ENCODE measurements at regions not wholly inside any gene's neighbourhood (a gene's known extent, or its start where the extent isn't known, plus 50 kb on each side); places are given as distances from the start of the nearest gene placed in this dataset.

GRCh38 chr9:80926611-80927010 lies 762.7 kb downstream of the TLE1 start:
- DNase-seq (ENCODE audit: low read depth): no peak

DNA sequence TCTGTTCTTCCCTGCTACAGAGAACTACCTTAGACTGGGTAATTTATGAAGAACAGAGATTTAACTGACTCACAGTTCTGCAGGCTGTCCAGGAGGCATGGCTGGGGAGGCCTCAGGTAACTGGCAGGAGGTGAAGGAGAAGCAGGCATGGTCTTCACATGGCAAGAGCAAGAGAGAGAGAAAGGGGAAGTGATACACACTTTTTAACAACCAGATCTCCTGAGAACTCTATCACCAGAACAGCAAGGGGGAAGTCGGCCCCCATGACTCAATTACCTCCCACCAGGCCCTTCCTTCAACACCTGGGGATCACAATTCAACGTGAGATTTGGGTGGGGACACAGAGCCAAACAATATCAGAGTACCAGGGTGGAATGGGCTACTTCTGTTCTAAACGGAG lies 766.8 kb downstream of the TLE1 start:
- DNase-seq (ENCODE audit: low read depth): no peak

DNA sequence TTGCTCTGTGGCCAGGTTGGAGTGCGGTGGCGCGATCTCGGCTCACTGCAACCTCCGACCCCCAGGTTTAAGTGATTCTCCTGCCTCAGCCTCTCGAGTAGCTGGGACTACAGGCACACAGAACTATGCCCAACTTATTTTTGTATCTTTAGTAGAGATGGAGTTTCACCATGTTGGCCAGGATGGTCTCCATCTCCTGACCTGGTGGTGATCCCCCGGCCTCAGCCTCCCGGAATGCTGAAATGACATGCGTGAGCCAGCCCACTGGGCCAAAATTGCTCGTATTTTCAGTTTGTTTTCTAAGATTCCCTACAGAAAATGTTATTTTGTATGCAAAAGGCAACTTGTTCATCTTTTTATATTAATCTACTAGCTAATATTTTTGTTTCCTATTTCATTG lies 782.6 kb downstream of the TLE1 start:
- no peak for DNase-seq (ENCODE audit: low read depth)

- no peak for DNase-seq (ENCODE audit: low read depth)
Observed at GRCh38 chr9:80899208-80899607, 790.1 kb downstream of the TLE1 start.

- no peak for DNase-seq (ENCODE audit: low read depth)
Observed at GRCh38 chr9:80893190-80893589, 796.2 kb downstream of the TLE1 start.

GRCh38 chr9:80892703-80893102 lies 796.6 kb downstream of the TLE1 start:
- no peak for DNase-seq (ENCODE audit: low read depth)

DNA sequence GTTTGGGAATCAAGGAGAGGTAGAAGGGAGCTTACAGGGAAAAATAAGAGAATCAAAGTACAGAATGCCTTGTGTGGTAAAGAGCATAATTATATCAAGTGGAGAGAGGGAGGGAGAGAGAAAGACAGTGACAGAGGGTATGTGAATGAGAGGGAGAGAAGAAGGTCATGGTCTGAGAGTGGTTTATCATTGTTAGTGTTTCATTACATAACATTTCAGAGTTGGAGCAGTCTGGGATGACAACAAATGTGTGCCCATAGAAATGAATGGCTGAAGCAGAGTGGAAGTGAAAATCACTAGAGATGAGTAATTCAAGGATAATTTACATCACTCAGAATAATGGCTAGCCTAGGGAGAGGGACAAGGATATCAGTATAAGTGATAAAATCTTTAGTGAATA lies 799.2 kb downstream of the TLE1 start:
- no peak for DNase-seq (ENCODE audit: low read depth)

DNA sequence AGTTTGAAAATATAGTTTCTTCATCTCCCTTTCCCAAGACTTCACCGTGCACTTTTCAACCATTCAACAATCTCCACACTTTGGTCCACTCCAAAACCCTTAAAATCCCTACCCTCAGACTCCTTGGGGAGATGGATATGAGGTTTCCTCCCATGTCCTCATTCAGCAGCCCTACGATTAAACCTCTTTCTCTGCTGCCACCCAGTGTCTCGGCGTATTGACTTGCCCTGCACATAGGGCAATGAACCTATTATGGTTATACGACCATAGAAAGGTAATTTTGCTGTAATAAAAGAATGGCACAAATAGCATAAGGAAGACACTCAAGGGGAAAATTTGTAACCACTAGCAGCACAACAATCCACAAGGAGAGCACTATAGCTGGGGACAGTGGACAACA lies 803.5 kb downstream of the TLE1 start:
- no peak for DNase-seq (ENCODE audit: low read depth)

- DNase-seq (ENCODE audit: low read depth): no peak
Observed at GRCh38 chr9:80883826-80884579, 805.3 kb downstream of the TLE1 start.

DNA sequence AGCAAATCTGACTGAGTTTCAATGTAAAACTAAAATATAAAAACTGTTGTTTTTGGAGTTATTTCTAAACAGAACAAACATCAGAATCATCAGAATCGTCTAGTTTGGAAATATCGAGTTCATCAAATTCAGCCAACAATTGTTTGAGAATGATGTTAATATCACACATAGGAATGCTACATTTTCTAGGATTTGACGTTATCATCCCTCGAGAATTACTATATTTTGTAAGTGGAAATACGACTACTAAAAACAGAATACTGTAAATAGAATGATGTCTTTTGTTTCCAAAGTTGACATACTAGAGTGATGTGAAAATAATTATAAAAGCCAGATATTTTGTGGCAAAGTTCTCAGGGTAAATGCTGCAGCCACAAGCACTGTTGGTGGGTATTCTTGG lies 805.9 kb downstream of the TLE1 start:
- no peak for DNase-seq (ENCODE audit: low read depth)

GRCh38 chr9:80881940-80882339 lies 807.4 kb downstream of the TLE1 start:
- no peak for DNase-seq (ENCODE audit: low read depth)

DNA sequence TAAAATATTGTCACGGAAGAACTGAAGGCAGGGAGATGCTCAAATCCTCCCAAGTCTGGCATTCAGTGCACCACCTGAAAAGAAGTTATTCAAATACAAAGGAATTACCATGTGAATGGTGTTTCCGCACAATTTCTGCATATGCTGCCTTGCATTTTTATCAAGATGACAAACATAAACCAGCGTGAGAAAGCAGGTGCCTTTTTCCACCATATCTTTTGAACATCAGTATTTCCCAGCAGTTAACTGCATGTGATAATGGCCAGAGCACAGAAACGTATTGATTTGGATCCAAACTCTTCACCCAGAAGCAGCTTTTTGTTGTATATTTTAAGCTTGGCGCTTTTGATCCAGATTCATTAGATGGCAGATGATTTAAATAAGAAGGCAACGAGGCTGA lies 808.0 kb downstream of the TLE1 start:
- no peak for DNase-seq (ENCODE audit: low read depth)

GRCh38 chr9:80878556-80878955 lies 810.8 kb downstream of the TLE1 start:
- DNase-seq (ENCODE audit: low read depth): no peak

GRCh38 chr9:80875947-80876346 lies 813.4 kb downstream of the TLE1 start:
- DNase-seq (ENCODE audit: low read depth): no peak

DNA sequence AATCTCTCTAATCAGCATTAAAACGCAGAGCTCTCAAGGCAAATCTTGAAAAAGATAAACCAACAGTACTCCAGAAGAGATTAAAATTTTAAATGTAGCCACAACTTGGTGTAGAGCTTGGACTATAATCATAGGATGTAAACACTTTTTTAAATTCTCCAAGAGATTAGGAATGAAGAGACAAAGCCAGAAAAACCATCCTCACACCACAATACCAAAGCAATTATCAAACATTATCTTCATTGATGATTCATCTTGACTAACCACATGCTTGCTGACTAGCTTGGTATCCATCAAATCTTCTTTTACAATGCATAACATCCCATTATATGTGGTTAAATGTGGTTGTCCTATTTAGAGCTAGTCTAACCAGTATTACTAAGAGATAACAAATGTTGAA lies 815.1 kb downstream of the TLE1 start:
- DNase-seq (ENCODE audit: low read depth): no peak

DNA sequence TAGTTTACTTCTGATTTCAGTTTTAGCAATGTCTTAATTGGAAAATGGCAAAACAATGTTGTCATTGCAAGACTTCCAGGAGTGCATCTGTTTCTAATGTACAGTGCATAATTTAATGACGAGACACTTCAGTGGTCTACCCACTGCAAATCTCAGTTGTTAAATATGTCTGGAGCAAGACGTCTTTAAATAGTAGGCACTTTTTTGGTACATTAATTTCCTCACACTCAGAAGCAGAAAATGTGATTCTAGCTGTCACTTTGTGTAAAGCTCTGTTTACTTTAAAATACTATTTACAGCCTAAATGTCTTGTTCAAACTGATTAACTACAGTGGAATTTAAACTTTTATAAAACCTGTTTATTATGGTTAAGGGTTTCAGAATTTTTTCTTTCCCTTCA lies 815.5 kb downstream of the TLE1 start:
- DNase-seq (ENCODE audit: low read depth): no peak

GRCh38 chr9:80871596-80871995 lies 817.8 kb downstream of the TLE1 start:
- no peak for DNase-seq (ENCODE audit: low read depth)

DNA sequence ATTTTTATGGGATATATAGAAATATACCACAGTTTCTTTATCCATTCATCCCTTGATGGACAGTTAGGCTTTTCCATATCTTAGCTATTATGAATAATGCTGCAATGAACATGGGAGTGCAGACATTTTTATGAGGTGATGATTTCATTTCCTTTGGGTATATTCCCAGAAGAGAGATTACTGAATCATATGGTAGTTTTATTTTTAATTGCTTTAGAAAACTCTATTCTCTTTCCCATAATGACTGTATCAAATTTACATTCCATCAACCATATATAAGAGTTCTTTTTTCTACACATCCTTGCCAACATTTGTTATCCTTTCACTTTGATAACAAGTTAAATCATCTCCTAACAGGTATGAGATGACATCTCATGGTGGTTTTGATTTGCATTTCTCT lies 821.6 kb downstream of the TLE1 start:
- no peak for DNase-seq (ENCODE audit: low read depth)

DNA sequence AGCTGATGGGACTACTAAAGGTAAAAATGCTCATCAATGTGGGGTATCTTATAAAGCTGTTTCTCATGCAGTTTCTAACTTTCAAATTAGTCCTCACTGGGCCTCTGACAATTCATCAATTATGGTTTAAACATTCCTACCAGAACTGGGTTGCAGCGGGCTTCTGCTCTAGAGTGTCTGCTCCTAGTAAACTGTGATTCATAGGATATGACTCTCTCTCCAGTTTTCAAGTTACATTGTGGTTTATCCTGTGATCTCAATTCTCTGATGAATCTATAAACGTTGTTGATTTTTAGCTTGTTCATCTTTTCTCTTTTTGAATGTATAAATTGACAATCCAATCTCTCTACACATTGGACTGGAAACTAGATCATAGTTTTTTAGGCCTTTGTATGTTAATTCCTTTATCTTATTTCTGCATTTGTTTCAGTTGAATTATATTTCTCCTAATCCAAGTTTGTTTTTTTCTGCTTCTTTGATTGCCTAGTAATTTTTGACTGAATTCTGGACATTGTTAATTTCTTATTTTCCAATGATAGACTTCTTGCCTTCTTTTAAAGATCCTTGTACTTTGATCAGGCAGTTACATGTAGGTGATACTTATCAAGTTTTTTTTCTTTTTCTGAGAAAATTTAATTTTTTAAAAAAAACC lies 822.6 kb downstream of the TLE1 start:
- no peak for DNase-seq (ENCODE audit: low read depth)

GRCh38 chr9:80866121-80866520 lies 823.2 kb downstream of the TLE1 start:
- no peak for DNase-seq (ENCODE audit: low read depth)

DNA sequence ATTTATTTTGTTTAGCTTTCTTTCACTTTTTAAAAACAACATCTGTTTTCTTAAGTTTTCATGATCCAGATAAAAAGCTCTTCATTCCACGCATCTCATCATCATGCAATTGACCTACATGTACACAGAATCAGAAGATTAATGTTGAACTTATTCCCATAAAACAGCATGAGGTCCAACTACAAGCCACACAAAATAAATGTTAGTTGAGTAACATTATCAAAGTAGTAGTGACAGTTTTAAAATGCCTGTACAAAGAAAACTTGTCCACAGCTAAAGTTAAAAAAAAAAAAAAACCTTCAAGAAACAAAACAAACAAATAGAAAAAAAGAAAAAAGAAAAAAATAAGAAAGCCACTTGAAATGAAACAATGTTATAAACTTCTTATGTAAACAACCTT lies 846.3 kb downstream of the TLE1 start:
- no peak for DNase-seq (ENCODE audit: low read depth)

DNA sequence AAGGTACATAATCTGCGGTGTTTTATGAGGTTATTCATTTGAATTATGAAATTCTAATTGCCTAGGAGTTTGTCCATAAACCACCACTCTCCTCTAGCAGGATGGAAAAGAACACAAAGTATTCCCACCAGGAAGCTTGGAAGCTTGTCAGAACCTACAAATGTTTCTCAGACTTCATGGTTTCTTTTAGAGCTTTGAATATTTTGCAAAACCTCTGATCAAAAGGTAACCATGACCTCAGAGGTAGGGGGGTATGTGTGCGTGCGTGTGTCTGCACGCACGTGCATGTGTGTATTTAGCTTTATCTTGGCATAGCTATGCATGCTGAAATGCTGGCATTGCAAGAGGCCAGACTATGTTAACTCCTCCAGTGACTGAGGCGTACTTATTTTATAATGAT lies 847.0 kb downstream of the TLE1 start:
- DNase-seq (ENCODE audit: low read depth): no peak

GRCh38 chr9:80841888-80842287 lies 847.5 kb downstream of the TLE1 start:
- no peak for DNase-seq (ENCODE audit: low read depth)

Measured in stimulated activated CD8-positive, alpha-beta memory T cell treated with anti-CD3 and anti-CD28 coated beads, Interleukin-15, amount 100 ng/mL, for 1 hour (primary cell).